ENCODE measurements at regions not wholly inside any gene's neighbourhood (a gene's known extent, or its start where the extent isn't known, plus 50 kb on each side); places are given as distances from the start of the nearest gene placed in this dataset.

DNA sequence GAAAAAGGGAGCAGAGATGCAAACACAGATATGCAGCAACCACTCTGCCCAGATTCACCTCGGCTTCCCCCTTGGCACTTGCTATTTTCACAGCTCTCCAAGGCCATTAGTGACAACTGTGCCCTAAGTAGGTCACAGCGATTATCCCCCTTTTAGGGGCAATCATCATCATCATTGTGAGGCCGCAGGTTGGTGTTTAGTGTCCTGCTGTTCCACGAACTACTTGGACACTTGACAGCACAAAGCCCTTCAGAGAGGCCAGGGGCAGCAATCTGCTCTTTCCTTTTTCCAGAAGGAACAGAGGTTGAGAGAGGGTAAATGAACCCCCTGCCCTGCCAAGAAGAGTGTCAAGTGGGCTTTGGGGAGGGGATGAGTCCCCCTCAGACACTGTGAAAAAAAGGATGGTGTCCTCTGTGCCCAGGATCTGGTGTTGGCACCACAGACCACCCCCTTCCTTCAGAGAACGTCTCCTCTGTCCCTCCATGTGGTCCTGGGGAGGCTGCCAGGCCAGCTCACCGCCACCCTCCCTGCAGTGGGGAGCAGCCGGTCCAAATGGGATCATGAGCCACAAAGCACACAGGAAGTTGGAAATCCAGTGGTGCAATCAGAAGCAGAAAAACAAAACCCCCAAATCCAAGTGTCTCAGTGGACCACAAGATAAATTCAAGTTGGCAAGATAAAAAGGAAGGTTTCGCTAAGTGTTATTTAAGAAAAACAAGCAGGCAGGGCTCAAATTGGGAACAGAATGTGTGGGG lies 78.4 kb upstream of the MED9 start:
- no peak for TF ChIP-seq KDM1A (IDR thresholded peaks at IDR 0.05)
- no peak for TF ChIP-seq NR2F6 (CRISPR knock-in tag; IDR thresholded peaks at IDR 0.05)
- TF ChIP-seq, protein P1, sequence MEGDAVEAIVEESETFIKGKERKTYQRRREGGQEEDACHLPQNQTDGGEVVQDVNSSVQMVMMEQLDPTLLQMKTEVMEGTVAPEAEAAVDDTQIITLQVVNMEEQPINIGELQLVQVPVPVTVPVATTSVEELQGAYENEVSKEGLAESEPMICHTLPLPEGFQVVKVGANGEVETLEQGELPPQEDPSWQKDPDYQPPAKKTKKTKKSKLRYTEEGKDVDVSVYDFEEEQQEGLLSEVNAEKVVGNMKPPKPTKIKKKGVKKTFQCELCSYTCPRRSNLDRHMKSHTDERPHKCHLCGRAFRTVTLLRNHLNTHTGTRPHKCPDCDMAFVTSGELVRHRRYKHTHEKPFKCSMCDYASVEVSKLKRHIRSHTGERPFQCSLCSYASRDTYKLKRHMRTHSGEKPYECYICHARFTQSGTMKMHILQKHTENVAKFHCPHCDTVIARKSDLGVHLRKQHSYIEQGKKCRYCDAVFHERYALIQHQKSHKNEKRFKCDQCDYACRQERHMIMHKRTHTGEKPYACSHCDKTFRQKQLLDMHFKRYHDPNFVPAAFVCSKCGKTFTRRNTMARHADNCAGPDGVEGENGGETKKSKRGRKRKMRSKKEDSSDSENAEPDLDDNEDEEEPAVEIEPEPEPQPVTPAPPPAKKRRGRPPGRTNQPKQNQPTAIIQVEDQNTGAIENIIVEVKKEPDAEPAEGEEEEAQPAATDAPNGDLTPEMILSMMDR (IDR thresholded peaks at IDR 0.05 in 2 of 3, conservative IDR thresholded peaks at IDR 0.05 in 1 of 3; ENCODE audit: insufficient read depth in 2 of 3, low read depth in 1 of 3, low read length in 3 of 3), result no peak
- TF ChIP-seq ZNF589 (CRISPR knock-in tag; IDR thresholded peaks at IDR 0.05; ENCODE audit: low read depth), result no peak
- TF ChIP-seq FOXK1 (CRISPR knock-in tag; IDR thresholded peaks at IDR 0.05; ENCODE audit: borderline replicate concordance), result no peak
- TF ChIP-seq GMEB1 (CRISPR knock-in tag; IDR thresholded peaks at IDR 0.05), result no peak
- TF ChIP-seq RAD21 (CRISPR knock-in tag; conservative IDR thresholded peaks at IDR 0.05 in 1 of 2, IDR thresholded peaks at IDR 0.05 in 1 of 2), result no peak
- TF ChIP-seq IRF2 (CRISPR knock-in tag; IDR thresholded peaks at IDR 0.05), result no peak
- TF ChIP-seq BMI1 (IDR thresholded peaks at IDR 0.05; ENCODE audit: low read length), result no peak
